Activated CD4-positive, alpha-beta T cell treated with anti-CD3 and anti-CD28 coated beads, Interleukin-2, amount 50 U/mL, for 24 hours (primary cell): ENCODE measurements at regions not wholly inside any gene's neighbourhood (a gene's known extent, or its start where the extent isn't known, plus 50 kb on each side); places are given as distances from the start of the nearest gene placed in this dataset.

Experiments
- DNase-seq, 2 donors: peaks; one replicate each; pipeline ENCODE4 v3.0.0-alpha.2; 2020; ENCODE audit warnings: low read depth in 1 of 2, low spot score in 1 of 2

GRCh38 chr12:28877854-28878253 is 271.2 kb upstream of the FAR2 start:
- DNase-seq = no peak

GRCh38 chr12:28878629-28879028 is 270.4 kb upstream of the FAR2 start:
- DNase-seq = no peak

GRCh38 chr12:28879379-28879778 is 269.7 kb upstream of the FAR2 start:
- no peak for DNase-seq

- no peak for DNase-seq
Measured at GRCh38 chr12:28882444-28882843, 266.6 kb upstream of the FAR2 start.

- no peak for DNase-seq
Measured at GRCh38 chr12:28883406-28883997, 265.6 kb upstream of the FAR2 start.

GRCh38 chr12:28884904-28885679 is 264.0 kb upstream of the FAR2 start:
- DNase-seq = no peak

GRCh38 chr12:28885928-28886327 is 263.1 kb upstream of the FAR2 start:
- no peak for DNase-seq

GRCh38 chr12:28887461-28887990 is 261.6 kb upstream of the FAR2 start:
- DNase-seq = no peak

- DNase-seq = no peak
Measured at GRCh38 chr12:28890664-28891063, 258.4 kb upstream of the FAR2 start.

- DNase-seq = no peak
Measured at GRCh38 chr12:28891126-28891525, 258.0 kb upstream of the FAR2 start.

- no peak for DNase-seq
Measured at GRCh38 chr12:28893365-28893764, 255.7 kb upstream of the FAR2 start.

- no peak for DNase-seq
Measured at GRCh38 chr12:28893856-28894255, 255.2 kb upstream of the FAR2 start.

GRCh38 chr12:28896421-28896820 is 252.7 kb upstream of the FAR2 start:
- DNase-seq = no peak

- no peak for DNase-seq
Measured at GRCh38 chr12:28898038-28898437, 251.0 kb upstream of the FAR2 start.

- no peak for DNase-seq
Measured at GRCh38 chr12:28899951-28900350, 249.1 kb upstream of the FAR2 start.

GRCh38 chr12:28905220-28905955 is 243.7 kb upstream of the FAR2 start:
- DNase-seq = no peak

- no peak for DNase-seq
Measured at GRCh38 chr12:28908646-28909045, 240.4 kb upstream of the FAR2 start.

- DNase-seq = no peak
Measured at GRCh38 chr12:28909291-28909690, 239.8 kb upstream of the FAR2 start.

- DNase-seq = no peak
Measured at GRCh38 chr12:28925719-28926376, 223.2 kb upstream of the FAR2 start.

- no peak for DNase-seq
Measured at GRCh38 chr12:28930704-28931103, 218.4 kb upstream of the FAR2 start.

GRCh38 chr12:28933176-28933575 is 215.9 kb upstream of the FAR2 start:
- DNase-seq = no peak
